ENCODE measurements at regions not wholly inside any gene's neighbourhood (a gene's known extent, or its start where the extent isn't known, plus 50 kb on each side); places are given as distances from the start of the nearest gene placed in this dataset.

- intact Hi-C loops (cut with micrococcal nuclease): loop anchor here (10.0 kb wide), 1 partner anchor 362 kb away; no protein-coding TSS in a partner anchor
- Mint-ChIP-seq H3K27me3 (peaks cover 2% of the 10 kb centered on the region), H3K9me3 (no peaks in the 10 kb centered on the region), H3K27ac (no peak overlapping the region), H3K4me3 (no peak overlapping the region), H3K36me3 (ENCODE audit: low read depth) (no peaks in the 10 kb centered on the region), H3K4me1 (ENCODE audit: low read depth) (no peaks in the 10 kb centered on the region)
These were observed 55.0 kb downstream of the GPR6 start for GRCh38 chr6:110033101-110033500.

- intact Hi-C loops (cut with micrococcal nuclease): loop anchor here (10.0 kb wide), 1 partner anchor 361 kb away; no protein-coding TSS in a partner anchor
- H3K27ac Mint-ChIP-seq: no peak overlapping the region
- no peaks in the 10 kb centered on the region for H3K36me3 Mint-ChIP-seq (ENCODE audit: low read depth)
- H3K9me3 Mint-ChIP-seq: no peaks in the 10 kb centered on the region
- H3K4me3 Mint-ChIP-seq: no peak overlapping the region
- H3K4me1 Mint-ChIP-seq (ENCODE audit: low read depth): no peaks in the 10 kb centered on the region
- peaks cover 2% of the 10 kb centered on the region for H3K27me3 Mint-ChIP-seq
These were observed 55.9 kb downstream of the GPR6 start for GRCh38 chr6:110033749-110034666.

GRCh38 chr6:110034667-110035036, 56.5 kb downstream of the GPR6 start:
- Mint-ChIP-seq H3K36me3 (ENCODE audit: low read depth) (no peaks in the 10 kb centered on the region), H3K4me3 (no peak overlapping the region), H3K27me3 (peaks cover 2% of the 10 kb centered on the region), H3K4me1 (ENCODE audit: low read depth) (peaks cover 6% of the 10 kb centered on the region), H3K9me3 (no peaks in the 10 kb centered on the region), H3K27ac (no peak overlapping the region)
- intact Hi-C loops (cut with micrococcal nuclease): loop anchor here (10.0 kb wide), 1 partner anchor 360 kb away; no protein-coding TSS in a partner anchor

- no peaks in the 10 kb centered on the region for H3K9me3 Mint-ChIP-seq
- no peak overlapping the region for H3K4me3 Mint-ChIP-seq
- peaks cover 5% of the 10 kb centered on the region for H3K27me3 Mint-ChIP-seq
- H3K4me1 Mint-ChIP-seq (ENCODE audit: low read depth): peaks cover 13% of the 10 kb centered on the region
- no peaks in the 10 kb centered on the region for H3K36me3 Mint-ChIP-seq (ENCODE audit: low read depth)
- no peak overlapping the region for H3K27ac Mint-ChIP-seq
- intact Hi-C loops (cut with micrococcal nuclease): loop anchor here (10.0 kb wide), 1 partner anchor 359 kb away; no protein-coding TSS in a partner anchor
These were observed 57.2 kb downstream of the GPR6 start for GRCh38 chr6:110035321-110035720.

- Mint-ChIP-seq H3K4me1 (ENCODE audit: low read depth) (peaks cover 14% of the 10 kb centered on the region), H3K9me3 (no peaks in the 10 kb centered on the region), H3K27ac (no peak overlapping the region), H3K27me3 (peaks cover 6% of the 10 kb centered on the region), H3K4me3 (no peak overlapping the region), H3K36me3 (ENCODE audit: low read depth) (no peaks in the 10 kb centered on the region)
- intact Hi-C loops (cut with micrococcal nuclease): loop anchor here (10.0 kb wide), 1 partner anchor 358 kb away; no protein-coding TSS in a partner anchor
These were observed 58.5 kb downstream of the GPR6 start for GRCh38 chr6:110036408-110037302.

GRCh38 chr6:110037726-110038295, 59.7 kb downstream of the GPR6 start:
- H3K27ac Mint-ChIP-seq: no peak overlapping the region
- H3K36me3 Mint-ChIP-seq (ENCODE audit: low read depth): no peaks in the 10 kb centered on the region
- H3K27me3 Mint-ChIP-seq: peaks cover 9% of the 10 kb centered on the region
- no peaks in the 10 kb centered on the region for H3K9me3 Mint-ChIP-seq
- H3K4me3 Mint-ChIP-seq: no peak overlapping the region
- H3K4me1 Mint-ChIP-seq (ENCODE audit: low read depth): peaks cover 14% of the 10 kb centered on the region
- intact Hi-C loops (cut with micrococcal nuclease): loop anchor here (10.0 kb wide), 1 partner anchor 357 kb away; no protein-coding TSS in a partner anchor

- peak overlapping the region; percentile 70 for H3K4me3 Mint-ChIP-seq
- no peaks in the 10 kb centered on the region for H3K9me3 Mint-ChIP-seq
- no peaks in the 10 kb centered on the region for H3K36me3 Mint-ChIP-seq (ENCODE audit: low read depth)
- peaks cover 28% of the 10 kb centered on the region for H3K4me1 Mint-ChIP-seq (ENCODE audit: low read depth)
- intact Hi-C loops (cut with micrococcal nuclease): loop anchor here (1.0 to 10.0 kb wide), 4 partner anchors 334 to 511 kb away; no protein-coding TSS in a partner anchor
- H3K27me3 Mint-ChIP-seq: peaks cover 7% of the 10 kb centered on the region
- peak overlapping the region; percentile 70 for H3K27ac Mint-ChIP-seq
These were observed 61.4 kb downstream of the GPR6 start for GRCh38 chr6:110039364-110039980.

- peak overlapping the region; percentile 70 for H3K27ac Mint-ChIP-seq
- H3K4me1 Mint-ChIP-seq (ENCODE audit: low read depth): peaks cover 28% of the 10 kb centered on the region
- intact Hi-C loops (cut with micrococcal nuclease): loop anchor here (1.0 to 10.0 kb wide), 4 partner anchors 335 to 512 kb away; no protein-coding TSS in a partner anchor
- no peaks in the 10 kb centered on the region for H3K9me3 Mint-ChIP-seq
- peaks cover 7% of the 10 kb centered on the region for H3K27me3 Mint-ChIP-seq
- peak overlapping the region; percentile 70 for H3K4me3 Mint-ChIP-seq
- H3K36me3 Mint-ChIP-seq (ENCODE audit: low read depth): no peaks in the 10 kb centered on the region
These were observed 61.9 kb downstream of the GPR6 start for GRCh38 chr6:110039981-110040383.

- Mint-ChIP-seq H3K27ac (no peak overlapping the region), H3K4me1 (ENCODE audit: low read depth) (peaks cover 28% of the 10 kb centered on the region), H3K36me3 (ENCODE audit: low read depth) (no peaks in the 10 kb centered on the region), H3K9me3 (no peaks in the 10 kb centered on the region), H3K4me3 (no peak overlapping the region), H3K27me3 (peaks cover 7% of the 10 kb centered on the region)
- intact Hi-C loops (cut with micrococcal nuclease): no loop called here
These were observed 62.6 kb downstream of the GPR6 start for GRCh38 chr6:110040716-110041115.

GRCh38 chr6:110041126-110041525, 63.0 kb downstream of the GPR6 start:
- H3K27me3 Mint-ChIP-seq: peaks cover 7% of the 10 kb centered on the region
- H3K9me3 Mint-ChIP-seq: no peaks in the 10 kb centered on the region
- intact Hi-C loops (cut with micrococcal nuclease): no loop called here
- no peak overlapping the region for H3K27ac Mint-ChIP-seq
- H3K4me3 Mint-ChIP-seq: no peak overlapping the region
- H3K4me1 Mint-ChIP-seq (ENCODE audit: low read depth): peaks cover 28% of the 10 kb centered on the region
- H3K36me3 Mint-ChIP-seq (ENCODE audit: low read depth): no peaks in the 10 kb centered on the region

- Mint-ChIP-seq H3K9me3 (no peaks in the 10 kb centered on the region), H3K4me1 (ENCODE audit: low read depth) (peaks cover 28% of the 10 kb centered on the region), H3K36me3 (ENCODE audit: low read depth) (no peaks in the 10 kb centered on the region), H3K27me3 (peaks cover 7% of the 10 kb centered on the region), H3K4me3 (no peak overlapping the region), H3K27ac (no peak overlapping the region)
- intact Hi-C loops (cut with micrococcal nuclease): no loop called here
These were observed 63.7 kb downstream of the GPR6 start for GRCh38 chr6:110041830-110042229.

GRCh38 chr6:110042670-110043296, 64.7 kb downstream of the GPR6 start:
- H3K27me3 Mint-ChIP-seq: peaks cover 7% of the 10 kb centered on the region
- no peak overlapping the region for H3K4me3 Mint-ChIP-seq
- intact Hi-C loops (cut with micrococcal nuclease): no loop called here

More at GRCh38 chr6:110042670-110043296, 64.7 kb downstream of the GPR6 start:
- no peaks in the 10 kb centered on the region for H3K36me3 Mint-ChIP-seq (ENCODE audit: low read depth)
- H3K9me3 Mint-ChIP-seq: no peaks in the 10 kb centered on the region
- H3K27ac Mint-ChIP-seq: peak overlapping the region; percentile 14
- peaks cover 28% of the 10 kb centered on the region for H3K4me1 Mint-ChIP-seq (ENCODE audit: low read depth)

Data from dendritic cell treated with granulocyte-macrophage colony-stimulating factor and Interleukin-4, amounts not matched to agents 40 ng/mL and 50 ng/mL, for 4 days (primary cell).